ENCODE measurements at regions not wholly inside any gene's neighbourhood (a gene's known extent, or its start where the extent isn't known, plus 50 kb on each side); places are given as distances from the start of the nearest gene placed in this dataset.
A peak's percentile ranks its signal among the peaks of the same experiment; 100 is the strongest.

DNA sequence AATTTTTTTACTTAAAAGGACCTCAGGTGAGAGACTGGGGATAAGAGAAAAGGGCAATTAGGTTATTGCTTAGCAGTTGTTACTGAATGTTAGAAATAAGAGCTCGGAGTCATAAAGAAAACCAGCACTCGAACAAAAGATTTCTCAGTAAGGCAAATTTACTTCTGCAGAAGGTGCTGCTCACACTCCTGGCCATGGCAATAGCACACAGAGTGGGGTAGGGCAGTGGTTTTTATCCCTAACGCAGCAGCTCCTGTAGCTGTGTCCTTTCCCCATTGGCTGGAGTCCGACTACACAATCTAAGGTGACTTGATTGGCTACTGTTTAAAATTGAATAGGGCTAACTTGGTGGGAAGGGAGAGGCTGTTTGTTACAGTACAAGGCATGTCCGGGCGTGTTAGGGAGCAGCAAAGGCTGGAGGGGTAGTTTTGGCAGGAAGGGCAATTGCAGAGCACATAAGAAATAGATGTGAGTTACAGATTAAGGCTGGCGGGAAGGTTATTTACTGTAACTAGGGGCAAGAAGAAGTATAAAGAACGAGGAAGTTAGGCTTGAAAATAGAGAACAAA, 112.1 kb downstream of the AKR1D1 start:
- Mint-ChIP-seq H3K4me3 (no peak overlapping the region), H3K4me1 (peaks cover 16% of the 10 kb centered on the region), H3K27me3 (ENCODE audit: low read depth) (no peaks in the 10 kb centered on the region; the same call in 1 of the 2 replicates), H3K27ac (peak overlapping the region; percentile 59), H3K36me3 (peaks cover 47% of the 10 kb centered on the region), H3K9me3 (peaks cover 43% of the 10 kb centered on the region)
- peak; percentile 26; the same call in 1 of the 2 replicates for ATAC-seq
- TF ChIP-seq NR2C2 (CRISPR knock-in tag; IDR thresholded peaks at IDR 0.05) = no peak
- TF ChIP-seq, protein P1, sequence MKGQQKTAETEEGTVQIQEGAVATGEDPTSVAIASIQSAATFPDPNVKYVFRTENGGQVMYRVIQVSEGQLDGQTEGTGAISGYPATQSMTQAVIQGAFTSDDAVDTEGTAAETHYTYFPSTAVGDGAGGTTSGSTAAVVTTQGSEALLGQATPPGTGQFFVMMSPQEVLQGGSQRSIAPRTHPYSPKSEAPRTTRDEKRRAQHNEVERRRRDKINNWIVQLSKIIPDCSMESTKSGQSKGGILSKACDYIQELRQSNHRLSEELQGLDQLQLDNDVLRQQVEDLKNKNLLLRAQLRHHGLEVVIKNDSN (CRISPR knock-in tag; IDR thresholded peaks at IDR 0.05) = no peak
- no peak for TF ChIP-seq ZNF121 (CRISPR knock-in tag; IDR thresholded peaks at IDR 0.05)
- no peak for TF ChIP-seq JUN (CRISPR knock-in tag; IDR thresholded peaks at IDR 0.05)
- no peak for TF ChIP-seq E2F4 (CRISPR knock-in tag; IDR thresholded peaks at IDR 0.05; ENCODE audit: borderline replicate concordance, low read depth)
- TF ChIP-seq ZNF219 (CRISPR knock-in tag; IDR thresholded peaks at IDR 0.05; ENCODE audit: borderline replicate concordance) = no peak
- no peak for TF ChIP-seq ZNF416 (CRISPR knock-in tag; IDR thresholded peaks at IDR 0.05)
- TF ChIP-seq CBFB (CRISPR knock-in tag; IDR thresholded peaks at IDR 0.05; ENCODE audit: low read depth) = no peak
- no peak for TF ChIP-seq FOXJ3 (CRISPR knock-in tag; IDR thresholded peaks at IDR 0.05; ENCODE audit: borderline replicate concordance)
- TF ChIP-seq ARID4B (CRISPR knock-in tag; IDR thresholded peaks at IDR 0.05; ENCODE audit: borderline replicate concordance) = no peak
- no peak for TF ChIP-seq SP1 (CRISPR knock-in tag; conservative IDR thresholded peaks at IDR 0.05)
- ChIA-PET POLR2A (no interaction called here), CTCF (interaction anchor here (0.6 kb wide), 1 partner anchor 203 kb away, joined by 3 read pairs; no protein-coding TSS in a partner anchor)
- DNase-seq (ENCODE audit: low spot score) = no peak

GRCh38 chr7:138194567-138194966, 118.3 kb downstream of the AKR1D1 start:
- Mint-ChIP-seq H3K4me3 (no peak overlapping the region), H3K36me3 (peaks cover 7% of the 10 kb centered on the region; the same call in 1 of the 2 replicates), H3K4me1 (peaks cover 35% of the 10 kb centered on the region), H3K27ac (no peak overlapping the region), H3K9me3 (peaks cover 21% of the 10 kb centered on the region; the same call in 1 of the 2 replicates), H3K27me3 (ENCODE audit: low read depth) (no peaks in the 10 kb centered on the region)
- ChIA-PET CTCF (no interaction called here), POLR2A (no interaction called here)
- DNase-seq (ENCODE audit: low spot score) = no peak
- no peak for ATAC-seq
- TF ChIP-seq E2F1 (CRISPR knock-in tag; IDR thresholded peaks at IDR 0.05) (no peak), NFYB (CRISPR knock-in tag; conservative IDR thresholded peaks at IDR 0.05; ENCODE audit: low read depth) (no peak), ZNF512 (CRISPR knock-in tag; IDR thresholded peaks at IDR 0.05; ENCODE audit: borderline replicate concordance) (no peak), ZNF423 (CRISPR knock-in tag; IDR thresholded peaks at IDR 0.05) (no peak), ZNF416 (CRISPR knock-in tag; IDR thresholded peaks at IDR 0.05) (no peak), AR (CRISPR knock-in tag; IDR thresholded peaks at IDR 0.05) (no peak)
- TF ChIP-seq, protein P2, sequence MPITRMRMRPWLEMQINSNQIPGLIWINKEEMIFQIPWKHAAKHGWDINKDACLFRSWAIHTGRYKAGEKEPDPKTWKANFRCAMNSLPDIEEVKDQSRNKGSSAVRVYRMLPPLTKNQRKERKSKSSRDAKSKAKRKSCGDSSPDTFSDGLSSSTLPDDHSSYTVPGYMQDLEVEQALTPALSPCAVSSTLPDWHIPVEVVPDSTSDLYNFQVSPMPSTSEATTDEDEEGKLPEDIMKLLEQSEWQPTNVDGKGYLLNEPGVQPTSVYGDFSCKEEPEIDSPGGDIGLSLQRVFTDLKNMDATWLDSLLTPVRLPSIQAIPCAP (CRISPR knock-in tag; IDR thresholded peaks at IDR 0.05) = no peak
- TF ChIP-seq, protein P3, sequence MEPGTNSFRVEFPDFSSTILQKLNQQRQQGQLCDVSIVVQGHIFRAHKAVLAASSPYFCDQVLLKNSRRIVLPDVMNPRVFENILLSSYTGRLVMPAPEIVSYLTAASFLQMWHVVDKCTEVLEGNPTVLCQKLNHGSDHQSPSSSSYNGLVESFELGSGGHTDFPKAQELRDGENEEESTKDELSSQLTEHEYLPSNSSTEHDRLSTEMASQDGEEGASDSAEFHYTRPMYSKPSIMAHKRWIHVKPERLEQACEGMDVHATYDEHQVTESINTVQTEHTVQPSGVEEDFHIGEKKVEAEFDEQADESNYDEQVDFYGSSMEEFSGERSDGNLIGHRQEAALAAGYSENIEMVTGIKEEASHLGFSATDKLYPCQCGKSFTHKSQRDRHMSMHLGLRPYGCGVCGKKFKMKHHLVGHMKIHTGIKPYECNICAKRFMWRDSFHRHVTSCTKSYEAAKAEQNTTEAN (CRISPR knock-in tag; IDR thresholded peaks at IDR 0.05) = no peak
- TF ChIP-seq, protein P4, sequence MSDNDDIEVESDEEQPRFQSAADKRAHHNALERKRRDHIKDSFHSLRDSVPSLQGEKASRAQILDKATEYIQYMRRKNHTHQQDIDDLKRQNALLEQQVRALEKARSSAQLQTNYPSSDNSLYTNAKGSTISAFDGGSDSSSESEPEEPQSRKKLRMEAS (CRISPR knock-in tag; IDR thresholded peaks at IDR 0.05) = no peak
